ENCODE measurements at regions not wholly inside any gene's neighbourhood (a gene's known extent, or its start where the extent isn't known, plus 50 kb on each side); places are given as distances from the start of the nearest gene placed in this dataset.

DNA sequence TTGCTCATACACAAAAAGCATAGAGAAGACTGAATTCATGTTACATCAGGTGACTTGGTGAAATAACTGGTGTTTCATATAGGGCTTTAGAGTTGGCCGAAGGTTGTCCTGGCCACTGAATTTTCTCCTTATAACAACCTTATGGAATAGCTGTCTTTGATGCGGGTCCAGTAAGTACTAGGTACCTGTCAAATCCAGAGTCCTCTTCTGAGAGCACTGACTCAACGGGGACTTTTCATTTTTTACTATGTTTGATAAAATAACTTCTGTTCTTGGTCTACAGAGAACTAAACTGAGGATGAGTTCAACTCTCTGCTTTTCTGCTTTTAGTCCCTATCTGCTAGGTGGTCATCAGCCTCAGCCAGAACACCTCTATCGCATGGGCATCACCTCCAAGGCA lies 76.1 kb upstream of the JAK1 start:
- H3K4me3 Mint-ChIP-seq = no peak overlapping the region
- H3K36me3 Mint-ChIP-seq (ENCODE audit: low read depth) = no peaks in the 10 kb centered on the region
- TF ChIP-seq, protein P1, sequence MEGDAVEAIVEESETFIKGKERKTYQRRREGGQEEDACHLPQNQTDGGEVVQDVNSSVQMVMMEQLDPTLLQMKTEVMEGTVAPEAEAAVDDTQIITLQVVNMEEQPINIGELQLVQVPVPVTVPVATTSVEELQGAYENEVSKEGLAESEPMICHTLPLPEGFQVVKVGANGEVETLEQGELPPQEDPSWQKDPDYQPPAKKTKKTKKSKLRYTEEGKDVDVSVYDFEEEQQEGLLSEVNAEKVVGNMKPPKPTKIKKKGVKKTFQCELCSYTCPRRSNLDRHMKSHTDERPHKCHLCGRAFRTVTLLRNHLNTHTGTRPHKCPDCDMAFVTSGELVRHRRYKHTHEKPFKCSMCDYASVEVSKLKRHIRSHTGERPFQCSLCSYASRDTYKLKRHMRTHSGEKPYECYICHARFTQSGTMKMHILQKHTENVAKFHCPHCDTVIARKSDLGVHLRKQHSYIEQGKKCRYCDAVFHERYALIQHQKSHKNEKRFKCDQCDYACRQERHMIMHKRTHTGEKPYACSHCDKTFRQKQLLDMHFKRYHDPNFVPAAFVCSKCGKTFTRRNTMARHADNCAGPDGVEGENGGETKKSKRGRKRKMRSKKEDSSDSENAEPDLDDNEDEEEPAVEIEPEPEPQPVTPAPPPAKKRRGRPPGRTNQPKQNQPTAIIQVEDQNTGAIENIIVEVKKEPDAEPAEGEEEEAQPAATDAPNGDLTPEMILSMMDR (conservative IDR thresholded peaks at IDR 0.05) = no peak
- no peaks in the 10 kb centered on the region for H3K9me3 Mint-ChIP-seq
- DNase-seq (ENCODE audit: low read depth, low spot score) = no peak
- no peak overlapping the region for H3K27ac Mint-ChIP-seq (ENCODE audit: unreplicated experiment)
- H3K27me3 Mint-ChIP-seq (ENCODE audit: low read depth) = no peaks in the 10 kb centered on the region
- no peaks in the 10 kb centered on the region for H3K4me1 Mint-ChIP-seq

DNA sequence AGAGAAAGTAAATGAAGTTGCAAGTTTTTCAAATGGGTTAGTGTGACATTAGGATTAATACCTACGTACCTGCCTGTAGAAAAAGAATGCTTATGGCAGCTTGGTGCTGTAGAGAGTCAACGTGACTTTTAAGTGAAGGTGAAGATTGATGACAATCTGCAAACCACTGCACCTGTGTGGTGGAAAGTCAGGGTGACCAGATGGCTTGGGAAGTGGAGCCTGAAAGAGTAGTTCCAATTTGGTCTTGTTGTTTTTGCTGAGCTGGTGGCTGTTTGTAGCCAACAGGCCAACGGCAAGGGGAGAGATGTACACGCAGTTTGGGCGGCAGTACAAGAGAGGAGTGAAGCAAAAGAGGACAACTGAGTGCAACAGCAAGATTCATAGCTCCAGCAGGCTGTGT lies 78.1 kb upstream of the JAK1 start:
- no peaks in the 10 kb centered on the region for H3K36me3 Mint-ChIP-seq (ENCODE audit: low read depth)
- no peak for DNase-seq (ENCODE audit: low read depth, low spot score)
- TF ChIP-seq, protein P1 (conservative IDR thresholded peaks at IDR 0.05) = no peak
- no peak overlapping the region for H3K4me3 Mint-ChIP-seq
- H3K4me1 Mint-ChIP-seq = no peaks in the 10 kb centered on the region
- no peak overlapping the region for H3K27ac Mint-ChIP-seq (ENCODE audit: unreplicated experiment)
- no peaks in the 10 kb centered on the region for H3K9me3 Mint-ChIP-seq
- no peaks in the 10 kb centered on the region for H3K27me3 Mint-ChIP-seq (ENCODE audit: low read depth)

DNA sequence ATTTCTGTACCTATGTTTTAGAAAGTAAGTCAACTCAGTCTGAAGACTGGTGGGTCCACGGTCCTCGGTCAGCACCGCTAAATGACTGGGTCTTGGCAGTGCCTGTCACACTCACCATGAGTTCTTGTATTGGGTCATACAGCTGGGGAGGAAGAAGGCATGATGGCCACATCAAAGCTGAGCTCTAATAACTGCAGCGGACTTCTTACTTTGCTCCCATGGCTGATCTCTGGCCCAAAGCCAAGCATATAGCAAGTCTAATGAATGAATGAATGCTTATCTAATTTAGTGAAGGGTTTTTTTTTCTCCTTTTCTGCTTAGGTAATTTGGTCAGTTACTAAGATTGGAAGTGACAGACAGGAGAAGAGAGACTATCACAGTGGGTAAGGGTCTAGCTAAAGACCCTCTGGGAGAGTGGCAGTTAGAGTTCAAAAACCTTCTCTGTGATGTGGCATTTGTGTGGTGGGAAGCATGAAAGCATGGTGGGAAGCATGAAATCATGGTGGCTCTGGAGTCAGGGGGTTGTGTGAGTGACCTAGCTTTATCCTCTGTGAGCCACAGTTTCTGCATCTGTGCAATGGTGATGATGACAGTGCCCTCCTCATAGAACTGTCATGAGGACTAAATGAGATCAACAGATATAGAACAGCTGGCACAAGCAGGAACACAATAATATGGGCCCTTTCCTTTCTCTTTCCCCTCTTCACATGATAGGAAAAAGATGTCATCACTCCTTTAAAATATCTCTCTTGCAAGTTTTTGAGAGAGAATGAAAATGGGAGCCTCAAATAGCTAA lies 78.9 kb upstream of the JAK1 start:
- DNase-seq (ENCODE audit: low read depth, low spot score) = no peak
- Mint-ChIP-seq H3K36me3 (ENCODE audit: low read depth) (no peaks in the 10 kb centered on the region), H3K4me3 (no peak overlapping the region), H3K9me3 (no peaks in the 10 kb centered on the region), H3K27ac (ENCODE audit: unreplicated experiment) (no peak overlapping the region), H3K4me1 (no peaks in the 10 kb centered on the region), H3K27me3 (ENCODE audit: low read depth) (no peaks in the 10 kb centered on the region)
- TF ChIP-seq, protein P1 (conservative IDR thresholded peaks at IDR 0.05) = no peak

DNA sequence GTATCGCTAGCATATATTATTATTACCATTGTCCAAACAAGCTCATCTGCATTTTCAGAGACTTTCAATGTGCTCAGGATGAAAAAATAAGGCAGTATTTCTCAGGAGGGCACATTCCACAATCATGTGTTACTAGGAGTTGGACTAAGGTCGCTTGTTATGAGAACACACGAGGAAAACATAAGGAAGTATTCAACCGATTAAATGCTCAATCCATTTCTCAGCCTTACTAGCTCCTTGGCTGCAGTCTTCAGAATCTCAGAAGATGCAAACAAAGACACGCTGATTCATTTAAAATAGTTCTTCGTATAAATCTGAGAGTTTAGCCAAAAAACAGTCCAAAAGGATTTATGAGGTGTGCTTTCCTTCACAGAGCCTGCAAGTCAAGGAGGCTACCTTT lies 82.0 kb upstream of the JAK1 start:
- H3K27ac Mint-ChIP-seq (ENCODE audit: unreplicated experiment) = no peak overlapping the region
- no peaks in the 10 kb centered on the region for H3K27me3 Mint-ChIP-seq (ENCODE audit: low read depth)
- TF ChIP-seq, protein P1 (conservative IDR thresholded peaks at IDR 0.05) = no peak
- no peak for DNase-seq (ENCODE audit: low read depth, low spot score)
- no peaks in the 10 kb centered on the region for H3K9me3 Mint-ChIP-seq
- no peaks in the 10 kb centered on the region for H3K36me3 Mint-ChIP-seq (ENCODE audit: low read depth)
- no peak overlapping the region for H3K4me3 Mint-ChIP-seq
- no peaks in the 10 kb centered on the region for H3K4me1 Mint-ChIP-seq

DNA sequence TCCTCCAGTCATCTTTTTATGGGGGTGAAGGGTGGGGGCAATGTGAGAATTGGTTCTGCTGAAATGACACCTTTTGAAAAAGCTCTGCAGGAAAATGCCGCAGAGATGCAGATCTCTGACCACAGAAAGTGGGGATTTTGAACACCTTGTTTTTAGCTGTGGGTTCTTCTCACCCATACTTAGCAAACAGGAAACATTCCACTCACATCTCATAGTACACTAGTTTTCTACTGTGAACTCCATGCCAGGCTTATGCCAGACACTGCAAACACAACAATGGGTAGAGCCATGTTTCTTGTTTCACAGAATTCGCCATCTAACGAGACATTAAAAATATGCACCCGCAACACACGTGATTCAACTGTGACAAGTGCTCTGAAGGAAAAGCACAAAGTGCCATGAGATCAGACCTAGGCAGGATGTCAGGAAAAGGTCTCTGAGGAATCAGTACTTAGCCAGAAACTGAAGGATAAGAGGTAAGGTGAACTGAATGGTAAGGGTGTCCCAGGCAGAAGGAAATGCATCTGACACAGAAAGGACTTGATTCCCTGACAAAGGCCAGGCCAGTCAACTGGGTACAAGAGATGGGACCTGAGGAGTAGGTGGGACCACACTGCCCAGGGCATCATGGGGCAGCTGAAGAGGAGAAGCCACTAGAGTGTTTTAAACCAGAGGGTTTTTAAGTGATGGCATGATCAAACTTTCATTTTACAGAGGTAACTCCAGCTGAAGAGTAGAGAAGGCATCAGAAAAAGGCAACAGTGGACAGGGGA lies 83.8 kb upstream of the JAK1 start:
- no peaks in the 10 kb centered on the region for H3K9me3 Mint-ChIP-seq
- H3K4me1 Mint-ChIP-seq = no peaks in the 10 kb centered on the region
- no peak overlapping the region for H3K4me3 Mint-ChIP-seq
- TF ChIP-seq, protein P1 (conservative IDR thresholded peaks at IDR 0.05) = no peak
- H3K36me3 Mint-ChIP-seq (ENCODE audit: low read depth) = no peaks in the 10 kb centered on the region
- no peaks in the 10 kb centered on the region for H3K27me3 Mint-ChIP-seq (ENCODE audit: low read depth)
- no peak overlapping the region for H3K27ac Mint-ChIP-seq (ENCODE audit: unreplicated experiment)
- no peak for DNase-seq (ENCODE audit: low read depth, low spot score)
